H7 (cell line): ENCODE measurements at regions not wholly inside any gene's neighbourhood (a gene's known extent, or its start where the extent isn't known, plus 50 kb on each side); places are given as distances from the start of the nearest gene placed in this dataset.

Experiments used
- DNase-seq: peaks from one replicate; pipeline ENCODE4 v3.0.0; 2012
- H3K27me3 ChIP-seq: 2 replicates; pipeline ENCODE4 v1.6.0; 2011; ENCODE audit warnings: mild to moderate bottlenecking, low read length; ENCODE audit not compliant: control insufficient read depth, insufficient read depth
- H3K36me3 ChIP-seq: replicated peaks from 2 replicates; pipeline ENCODE4 v1.5.1; 2011; ENCODE audit warnings: low read length; ENCODE audit not compliant: control insufficient read depth, insufficient read depth
- H3K4me3 ChIP-seq: 2 replicates; pipeline ENCODE4 v1.5.1; 2011; ENCODE audit warnings: low read depth, mild to moderate bottlenecking, control low read depth, low read length, moderate library complexity; ENCODE audit not compliant: insufficient read depth

DNA sequence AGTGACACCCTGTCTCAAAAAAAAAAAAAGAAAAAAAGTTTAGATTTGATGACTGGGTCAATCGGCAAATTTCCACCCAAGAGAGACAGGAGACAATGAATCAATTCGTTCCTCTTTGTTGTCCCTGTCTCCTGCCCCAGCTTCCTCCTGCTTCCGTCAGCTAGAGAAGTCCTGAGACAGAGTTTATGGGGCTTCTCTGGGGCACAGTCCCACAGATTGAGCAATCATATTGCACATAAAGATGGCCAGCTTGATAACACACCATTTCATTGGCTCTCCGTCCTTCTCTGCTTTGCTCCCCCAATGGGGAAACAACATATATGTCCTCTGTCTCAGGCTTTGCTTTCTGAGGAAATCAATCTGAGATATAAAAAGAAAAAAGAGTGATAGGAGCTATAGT, 78.4 kb upstream of the FUNDC1 start:
- H3K27me3 ChIP-seq: no peaks in the 10 kb centered on the region
- DNase-seq: no peak

GRCh38 chrX:44619039-44619438, 76.4 kb upstream of the FUNDC1 start:
- Histone ChIP-seq H3K4me3 (no peak overlapping the region), H3K27me3 (no peaks in the 10 kb centered on the region), H3K36me3 (no peaks in the 10 kb centered on the region)
- DNase-seq: no peak

More for the DNA sequence above, 78.4 kb upstream of the FUNDC1 start:
- H3K36me3 ChIP-seq: no peaks in the 10 kb centered on the region
- no peak overlapping the region for H3K4me3 ChIP-seq

DNA sequence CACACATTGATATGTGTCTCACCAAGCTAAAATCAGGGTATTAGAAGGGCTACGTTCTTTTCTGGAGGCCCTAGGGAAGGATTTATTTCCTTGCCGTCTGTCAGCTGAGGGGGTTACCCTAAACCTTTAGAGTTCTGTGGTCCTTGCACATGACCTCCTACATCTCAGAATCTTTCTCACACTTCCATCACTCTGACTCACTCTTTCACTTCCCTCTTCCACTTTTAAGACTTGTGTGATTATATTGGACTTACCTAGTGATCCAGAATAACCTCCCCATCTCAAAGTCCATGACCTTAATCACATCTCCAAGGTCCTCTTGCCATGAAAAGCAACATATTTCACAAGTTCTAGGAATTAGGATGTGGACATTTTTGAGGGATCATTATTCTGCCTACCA, 53.6 kb upstream of the FUNDC1 start:
- Histone ChIP-seq H3K36me3 (no peaks in the 10 kb centered on the region), H3K27me3 (no peaks in the 10 kb centered on the region), H3K4me3 (no peak overlapping the region)
- no peak for DNase-seq
